Upper lobe of left lung (tissue), 6 donors: ENCODE measurements at regions not wholly inside any gene's neighbourhood (a gene's known extent, or its start where the extent isn't known, plus 50 kb on each side); places are given as distances from the start of the nearest gene placed in this dataset.

Experiments
- ATAC-seq, 2 donors: fragments of 200-7000 bp; cut with Tn5 transposase; one replicate each; pipeline ENCODE4 v1.9.1; 2022; ENCODE audit warnings: mild to moderate bottlenecking in 2 of 2, moderate library complexity in 2 of 2; ENCODE audit not compliant: low FRiP score in 2 of 2
- DNase-seq, 2 donors: peaks; one replicate each; pipeline ENCODE4 v3.0.0-alpha.2; 2019 to 2020
- H3K27ac ChIP-seq, 4 donors: fragments of 200-600 bp; sonication (generic); one replicate each; pipeline ENCODE4 v1.5.1; 2016 to 2019
- H3K27me3 ChIP-seq, 4 donors: fragments of 200-600 bp; sonication (generic); one replicate each; pipeline ENCODE4 v1.5.1; 2017 to 2019
- H3K36me3 ChIP-seq, 4 donors: fragments of 200-600 bp; sonication (generic); one replicate each; pipeline ENCODE4 v1.5.1; 2016 to 2019
- H3K4me1 ChIP-seq, 4 donors: fragments of 200-600 bp; sonication (generic); one replicate each; pipeline ENCODE4 v1.5.1; 2018 to 2019
- H3K4me3 ChIP-seq, 4 donors: fragments of 200-600 bp; sonication (generic); one replicate each; pipeline ENCODE4 v1.5.1; 2017 to 2019; ENCODE audit warnings: mild to moderate bottlenecking in 2 of 4, moderate library complexity in 1 of 4
- H3K9me3 ChIP-seq, 4 donors: fragments of 200-600 bp; sonication (generic); one replicate each; pipeline ENCODE4 v1.5.1; 2018 to 2019
- CTCF ChIP-seq, 6 experiments: fragments of 450-650 bp in 4 of 6; fragments of 200-600 bp in 2 of 6; sonication (generic) in 2 of 6; IDR thresholded peaks; one replicate each; pipeline ENCODE4 v1.5.1; 2016 to 2019; ENCODE audit warnings: antibody characterized with exemption in 6 of 6
- EP300 ChIP-seq, 4 donors: sonication (generic); formaldehyde crosslinking; IDR thresholded peaks; one replicate each; pipeline ENCODE4 v1.5.1; 2017; ENCODE audit warnings: antibody characterized with exemption in 4 of 4, control low read depth in 2 of 4
- POLR2A ChIP-seq, 4 donors: fragments of 450-650 bp; IDR thresholded peaks; one replicate each; pipeline ENCODE4 v1.5.1; 2016 to 2017; ENCODE audit warnings: antibody characterized with exemption in 4 of 4, mild to moderate bottlenecking in 2 of 4
- POLR2AphosphoS5 ChIP-seq, 2 donors: sonication (generic); formaldehyde crosslinking; IDR thresholded peaks; one replicate each; pipeline ENCODE4 v1.5.1; 2017; ENCODE audit warnings: antibody characterized with exemption in 2 of 2
- WGBS, 2 donors: methylation state at CpG; one replicate each; pipeline ENCODE4 v1.1.5; 2017 to 2018; 5-methylcytosine and 5-hydroxymethylcytosine counted together
- donor health status: DM: no; HTN: no; CAD: no; lungs with moderate emphysema.
- donor health status: DM: no; HTN: yes; CAD: no; lungs with severe emphysema.

GRCh38 chr2:219852626-219853025 lies 225.2 kb downstream of the SLC4A3 start:
- no peaks in the 10 kb centered on the region for H3K27me3 ChIP-seq
- no peaks in the 10 kb centered on the region for H3K4me1 ChIP-seq
- no peak overlapping the region for H3K4me3 ChIP-seq
- no peak overlapping the region for H3K27ac ChIP-seq
- no peaks in the 10 kb centered on the region for H3K9me3 ChIP-seq
- WGBS, 2 donors: 45 to 57% methylated on average over 12 of the region's 12 CpGs
- ATAC-seq: no peak
- TF ChIP-seq POLR2A (IDR thresholded peaks at IDR 0.05): no peak
- TF ChIP-seq EP300 (IDR thresholded peaks at IDR 0.05): no peak
- TF ChIP-seq CTCF (IDR thresholded peaks at IDR 0.05): no peak
- TF ChIP-seq POLR2AphosphoS5 (IDR thresholded peaks at IDR 0.05): no peak
- no peak for DNase-seq
- H3K36me3 ChIP-seq: no peaks in the 10 kb centered on the region

- Histone ChIP-seq H3K4me1 (no peaks in the 10 kb centered on the region), H3K4me3 (no peak overlapping the region), H3K9me3 (no peaks in the 10 kb centered on the region), H3K27ac (no peak overlapping the region), H3K36me3 (no peaks in the 10 kb centered on the region), H3K27me3 (no peaks in the 10 kb centered on the region)
- ATAC-seq (no peak), DNase-seq (peak in 1 of 2 donors; percentile 35)
- TF ChIP-seq EP300 (IDR thresholded peaks at IDR 0.05) (peak in 1 of 4 donors; percentile 22), POLR2AphosphoS5 (IDR thresholded peaks at IDR 0.05) (no peak), POLR2A (IDR thresholded peaks at IDR 0.05) (no peak), CTCF (IDR thresholded peaks at IDR 0.05) (no peak)
- WGBS, 2 donors: 39 to 68% methylated on average over 3 of the region's 3 CpGs
Observed at GRCh38 chr2:219856602-219857001, 229.2 kb downstream of the SLC4A3 start.

GRCh38 chr2:219857751-219858150 lies 230.3 kb downstream of the SLC4A3 start:
- H3K27ac ChIP-seq: no peak overlapping the region
- no peak overlapping the region for H3K4me3 ChIP-seq
- DNase-seq: no peak
- no peak for ATAC-seq
- no peaks in the 10 kb centered on the region for H3K27me3 ChIP-seq
- TF ChIP-seq CTCF (IDR thresholded peaks at IDR 0.05): no peak
- TF ChIP-seq POLR2A (IDR thresholded peaks at IDR 0.05): no peak
- TF ChIP-seq POLR2AphosphoS5 (IDR thresholded peaks at IDR 0.05): no peak
- TF ChIP-seq EP300 (IDR thresholded peaks at IDR 0.05): no peak
- H3K36me3 ChIP-seq: no peaks in the 10 kb centered on the region
- no peaks in the 10 kb centered on the region for H3K9me3 ChIP-seq
- WGBS, 2 donors: 68 to 80% methylated on average over 4 of the region's 4 CpGs
- H3K4me1 ChIP-seq: no peaks in the 10 kb centered on the region

GRCh38 chr2:219861307-219861706 lies 233.9 kb downstream of the SLC4A3 start:
- H3K36me3 ChIP-seq: no peaks in the 10 kb centered on the region
- no peaks in the 10 kb centered on the region for H3K4me1 ChIP-seq
- H3K27me3 ChIP-seq: no peaks in the 10 kb centered on the region
- no peak for DNase-seq
- no peak for ATAC-seq
- no peaks in the 10 kb centered on the region for H3K9me3 ChIP-seq
- WGBS, 2 donors: 79 to 81% methylated on average over 3 of the region's 3 CpGs
- TF ChIP-seq CTCF (IDR thresholded peaks at IDR 0.05): no peak
- TF ChIP-seq POLR2AphosphoS5 (IDR thresholded peaks at IDR 0.05): no peak
- TF ChIP-seq POLR2A (IDR thresholded peaks at IDR 0.05): no peak
- TF ChIP-seq EP300 (IDR thresholded peaks at IDR 0.05): no peak
- no peak overlapping the region for H3K4me3 ChIP-seq
- H3K27ac ChIP-seq: no peak overlapping the region

GRCh38 chr2:219864154-219864553 lies 236.7 kb downstream of the SLC4A3 start:
- no peak for TF ChIP-seq POLR2AphosphoS5 (IDR thresholded peaks at IDR 0.05)
- no peak for TF ChIP-seq CTCF (IDR thresholded peaks at IDR 0.05)
- no peak for TF ChIP-seq POLR2A (IDR thresholded peaks at IDR 0.05)
- no peak for TF ChIP-seq EP300 (IDR thresholded peaks at IDR 0.05)
- Histone ChIP-seq H3K4me1 (no peaks in the 10 kb centered on the region), H3K36me3 (no peaks in the 10 kb centered on the region), H3K27ac (no peak overlapping the region), H3K4me3 (no peak overlapping the region), H3K9me3 (no peaks in the 10 kb centered on the region), H3K27me3 (no peaks in the 10 kb centered on the region)
- no peak for ATAC-seq
- WGBS, 2 donors: 29 to 40% methylated on average over 2 of the region's 2 CpGs
- DNase-seq: no peak
